ENCODE measurements at regions not wholly inside any gene's neighbourhood (a gene's known extent, or its start where the extent isn't known, plus 50 kb on each side); places are given as distances from the start of the nearest gene placed in this dataset.

DNA sequence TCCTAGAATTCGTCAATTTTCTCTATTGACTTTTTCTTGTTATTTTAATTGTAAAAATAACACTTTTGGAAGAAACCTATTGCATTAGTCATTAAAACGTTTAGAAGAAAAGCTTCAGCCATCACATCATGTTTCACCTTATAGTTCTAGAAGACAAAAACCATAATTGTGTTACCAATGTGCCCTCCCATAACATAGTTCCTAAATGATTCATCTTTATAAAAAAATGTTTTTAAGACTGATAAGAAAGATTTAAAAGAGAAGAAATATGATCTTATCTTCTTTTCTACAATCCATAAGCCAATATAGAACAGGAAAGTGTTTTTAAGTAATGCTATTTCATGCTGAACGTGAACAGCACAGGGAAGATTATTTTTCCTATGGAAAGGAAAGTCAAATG, 316.6 kb upstream of the NDST4 start:
- Mint-ChIP-seq H3K9me3 (no peaks in the 10 kb centered on the region), H3K27ac (no peak overlapping the region), H3K36me3 (ENCODE audit: low read depth) (no peaks in the 10 kb centered on the region), H3K27me3 (ENCODE audit: low read depth) (no peaks in the 10 kb centered on the region), H3K4me3 (no peak overlapping the region), H3K4me1 (no peaks in the 10 kb centered on the region)
- TF ChIP-seq, protein P1, sequence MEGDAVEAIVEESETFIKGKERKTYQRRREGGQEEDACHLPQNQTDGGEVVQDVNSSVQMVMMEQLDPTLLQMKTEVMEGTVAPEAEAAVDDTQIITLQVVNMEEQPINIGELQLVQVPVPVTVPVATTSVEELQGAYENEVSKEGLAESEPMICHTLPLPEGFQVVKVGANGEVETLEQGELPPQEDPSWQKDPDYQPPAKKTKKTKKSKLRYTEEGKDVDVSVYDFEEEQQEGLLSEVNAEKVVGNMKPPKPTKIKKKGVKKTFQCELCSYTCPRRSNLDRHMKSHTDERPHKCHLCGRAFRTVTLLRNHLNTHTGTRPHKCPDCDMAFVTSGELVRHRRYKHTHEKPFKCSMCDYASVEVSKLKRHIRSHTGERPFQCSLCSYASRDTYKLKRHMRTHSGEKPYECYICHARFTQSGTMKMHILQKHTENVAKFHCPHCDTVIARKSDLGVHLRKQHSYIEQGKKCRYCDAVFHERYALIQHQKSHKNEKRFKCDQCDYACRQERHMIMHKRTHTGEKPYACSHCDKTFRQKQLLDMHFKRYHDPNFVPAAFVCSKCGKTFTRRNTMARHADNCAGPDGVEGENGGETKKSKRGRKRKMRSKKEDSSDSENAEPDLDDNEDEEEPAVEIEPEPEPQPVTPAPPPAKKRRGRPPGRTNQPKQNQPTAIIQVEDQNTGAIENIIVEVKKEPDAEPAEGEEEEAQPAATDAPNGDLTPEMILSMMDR (IDR thresholded peaks at IDR 0.05; ENCODE audit: unreplicated experiment in 3 of 3): no peak

DNA sequence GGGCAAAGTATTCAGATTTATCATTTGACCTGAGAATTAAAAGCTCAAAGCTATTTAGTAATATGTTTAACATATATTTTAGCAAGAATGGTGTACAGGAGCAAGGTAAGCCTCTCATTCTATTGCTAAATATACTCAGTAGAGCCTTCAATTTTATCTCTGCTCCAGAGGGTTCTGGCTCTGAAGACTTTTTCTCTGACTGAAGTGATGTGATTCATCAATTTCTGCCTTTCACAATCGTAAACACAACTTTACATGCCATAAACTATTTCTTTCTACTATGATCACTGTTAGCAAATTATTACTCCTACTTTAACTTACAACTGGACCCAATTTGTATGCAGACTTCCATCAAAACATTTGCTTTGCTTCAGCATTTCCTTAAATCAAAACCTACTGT, 315.0 kb upstream of the NDST4 start:
- Mint-ChIP-seq H3K4me1 (no peaks in the 10 kb centered on the region), H3K27me3 (ENCODE audit: low read depth) (no peaks in the 10 kb centered on the region)

DNA sequence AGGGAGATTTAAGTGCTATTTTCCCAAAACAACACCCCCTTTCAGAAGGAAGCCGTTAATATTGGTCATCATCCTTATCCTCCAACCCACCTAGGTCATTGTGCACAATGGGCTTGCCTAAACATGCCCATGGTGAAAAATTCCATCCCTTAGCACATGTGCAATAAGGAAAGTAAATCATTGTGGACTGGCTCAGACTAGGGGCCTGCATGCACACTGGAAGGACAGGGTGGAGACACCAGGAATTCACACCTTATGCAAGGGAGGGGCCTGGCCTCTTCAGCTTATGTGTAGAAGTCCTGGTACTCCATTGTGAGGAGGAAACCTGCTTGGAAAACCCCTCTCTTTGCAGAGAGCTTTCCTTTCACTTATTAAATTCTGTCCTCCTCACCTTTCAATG, 311.4 kb upstream of the NDST4 start:
- H3K4me1 Mint-ChIP-seq: no peaks in the 10 kb centered on the region
- peaks cover 9% of the 10 kb centered on the region for H3K9me3 Mint-ChIP-seq
- TF ChIP-seq, protein P1 (IDR thresholded peaks at IDR 0.05; ENCODE audit: unreplicated experiment in 3 of 3): no peak
- no peak overlapping the region for H3K4me3 Mint-ChIP-seq
- no peaks in the 10 kb centered on the region for H3K36me3 Mint-ChIP-seq (ENCODE audit: low read depth)
- no peaks in the 10 kb centered on the region for H3K27me3 Mint-ChIP-seq (ENCODE audit: low read depth)
- H3K27ac Mint-ChIP-seq: no peak overlapping the region

More for the DNA sequence above, 315.0 kb upstream of the NDST4 start:
- no peak overlapping the region for H3K4me3 Mint-ChIP-seq
- no peaks in the 10 kb centered on the region for H3K36me3 Mint-ChIP-seq (ENCODE audit: low read depth)
- no peak overlapping the region for H3K27ac Mint-ChIP-seq
- H3K9me3 Mint-ChIP-seq: no peaks in the 10 kb centered on the region
- TF ChIP-seq, protein P1 (IDR thresholded peaks at IDR 0.05; ENCODE audit: unreplicated experiment in 3 of 3): no peak

DNA sequence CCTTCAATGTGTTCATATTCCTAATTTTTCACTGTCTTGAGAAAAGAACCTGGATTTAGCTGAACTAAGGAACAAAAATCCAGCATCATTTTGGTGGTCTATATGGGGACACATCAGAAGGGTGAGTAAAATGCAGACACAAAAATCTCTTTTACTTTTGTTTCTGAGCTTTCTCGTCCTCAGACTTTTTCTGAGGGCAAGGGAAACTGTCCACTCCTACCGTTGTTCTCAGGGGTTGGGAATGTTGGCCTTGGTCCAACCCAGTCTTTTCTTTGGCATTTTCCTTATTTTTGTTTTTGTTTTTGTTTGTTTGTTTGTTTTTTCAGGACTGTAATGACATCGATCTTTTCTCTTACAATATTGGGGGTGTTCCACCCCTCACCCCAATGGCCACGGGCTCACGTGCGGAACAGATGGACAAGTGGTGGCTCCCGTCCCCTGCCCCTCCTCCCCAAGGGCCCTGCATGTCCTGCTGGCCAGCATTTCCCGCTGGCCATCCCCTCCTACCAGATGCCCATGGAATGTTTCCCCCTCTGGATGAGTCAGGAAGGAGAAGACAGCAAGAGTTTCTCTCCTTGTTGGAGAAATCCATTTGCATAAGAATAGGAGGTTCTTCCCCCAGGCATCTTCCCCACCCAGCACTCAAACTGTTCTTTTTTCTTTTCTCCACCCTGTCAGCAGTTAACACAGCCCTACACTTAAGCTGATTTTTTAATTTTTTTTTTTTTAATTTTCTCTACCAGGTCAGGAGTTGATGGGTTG, 305.4 kb upstream of the NDST4 start:
- Mint-ChIP-seq H3K36me3 (ENCODE audit: low read depth) (no peaks in the 10 kb centered on the region), H3K4me3 (no peak overlapping the region), H3K4me1 (no peaks in the 10 kb centered on the region), H3K27ac (no peak overlapping the region), H3K9me3 (peaks cover 9% of the 10 kb centered on the region), H3K27me3 (ENCODE audit: low read depth) (no peaks in the 10 kb centered on the region)
- TF ChIP-seq, protein P1 (IDR thresholded peaks at IDR 0.05; ENCODE audit: unreplicated experiment in 3 of 3): no peak

DNA sequence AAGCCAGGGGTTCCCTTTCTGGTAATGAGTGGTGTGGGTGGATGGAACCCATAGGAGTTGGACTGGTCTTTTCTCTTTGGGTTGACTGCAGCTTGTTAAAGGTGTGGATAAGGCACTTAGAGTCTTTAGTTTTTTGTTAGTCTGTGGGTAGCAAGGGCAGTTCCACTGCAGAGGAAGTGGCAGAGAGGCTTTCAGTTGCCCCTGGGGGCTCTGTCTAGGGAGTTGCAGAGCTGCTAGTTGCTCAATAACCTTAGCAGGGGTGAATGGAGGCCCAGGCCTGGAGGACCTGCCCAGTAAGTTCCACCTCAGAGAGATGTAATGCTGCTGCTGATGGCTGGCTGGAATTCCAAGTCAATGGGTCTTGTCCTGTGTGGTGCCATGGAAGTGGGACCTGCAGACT, 282.6 kb upstream of the NDST4 start:
- no peaks in the 10 kb centered on the region for H3K36me3 Mint-ChIP-seq (ENCODE audit: low read depth)
- TF ChIP-seq, protein P1 (IDR thresholded peaks at IDR 0.05; ENCODE audit: unreplicated experiment in 3 of 3): no peak
- no peak overlapping the region for H3K27ac Mint-ChIP-seq
- H3K9me3 Mint-ChIP-seq: peaks cover 28% of the 10 kb centered on the region
- H3K27me3 Mint-ChIP-seq (ENCODE audit: low read depth): no peaks in the 10 kb centered on the region
- no peaks in the 10 kb centered on the region for H3K4me1 Mint-ChIP-seq
- H3K4me3 Mint-ChIP-seq: no peak overlapping the region

DNA sequence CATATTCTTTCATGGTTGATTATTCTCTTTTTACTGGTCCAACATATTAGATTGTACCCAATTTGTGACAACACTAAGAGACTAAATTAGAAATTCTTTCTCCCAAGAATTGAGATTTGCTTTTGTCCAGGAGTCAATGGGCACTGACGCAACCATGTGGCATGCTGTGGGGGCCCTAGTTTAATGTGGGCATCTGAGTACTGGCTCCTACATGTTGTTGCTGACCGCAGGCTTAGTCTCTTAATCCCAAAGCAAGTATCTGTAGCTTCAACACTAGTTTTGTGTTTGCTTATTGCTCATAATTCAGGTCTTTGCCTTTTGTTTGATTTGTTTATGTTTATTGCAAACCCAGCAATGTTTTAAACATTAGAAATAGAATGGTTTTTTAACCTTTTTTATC, 263.4 kb upstream of the NDST4 start:
- Mint-ChIP-seq H3K4me1 (no peaks in the 10 kb centered on the region), H3K9me3 (no peaks in the 10 kb centered on the region), H3K27me3 (ENCODE audit: low read depth) (no peaks in the 10 kb centered on the region), H3K36me3 (ENCODE audit: low read depth) (no peaks in the 10 kb centered on the region), H3K4me3 (no peak overlapping the region), H3K27ac (no peak overlapping the region)
- TF ChIP-seq, protein P1 (IDR thresholded peaks at IDR 0.05; ENCODE audit: unreplicated experiment in 3 of 3): no peak

Measured in nephron (organoid).